ENCODE measurements at regions not wholly inside any gene's neighbourhood (a gene's known extent, or its start where the extent isn't known, plus 50 kb on each side); places are given as distances from the start of the nearest gene placed in this dataset.
"Not testable (repeated sequence)": the region's sequence is repeated elsewhere in the genome, so short reads cannot be mapped to it uniquely, and the experiment has no call there.

DNA sequence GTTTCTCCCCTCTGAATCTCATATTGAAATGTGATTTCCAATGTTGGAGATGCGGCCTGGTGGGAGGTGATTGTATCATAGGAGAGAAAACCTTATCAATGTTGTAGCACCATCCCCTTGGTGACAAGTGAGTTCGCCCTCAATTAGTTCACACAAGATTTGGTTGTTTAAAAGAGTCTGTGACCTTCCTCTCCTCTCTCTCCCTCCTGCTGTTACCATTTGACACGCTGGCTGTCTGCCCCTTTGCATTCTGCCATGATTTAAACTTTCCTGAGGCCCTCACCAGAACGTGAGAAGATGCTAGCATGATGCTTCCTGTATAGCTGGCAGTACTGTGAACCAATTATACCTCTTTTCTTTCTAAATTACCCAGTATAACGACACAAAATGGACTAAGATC is 730.9 kb upstream of the PRMT6 start:
- no peak for DNase-seq

DNA sequence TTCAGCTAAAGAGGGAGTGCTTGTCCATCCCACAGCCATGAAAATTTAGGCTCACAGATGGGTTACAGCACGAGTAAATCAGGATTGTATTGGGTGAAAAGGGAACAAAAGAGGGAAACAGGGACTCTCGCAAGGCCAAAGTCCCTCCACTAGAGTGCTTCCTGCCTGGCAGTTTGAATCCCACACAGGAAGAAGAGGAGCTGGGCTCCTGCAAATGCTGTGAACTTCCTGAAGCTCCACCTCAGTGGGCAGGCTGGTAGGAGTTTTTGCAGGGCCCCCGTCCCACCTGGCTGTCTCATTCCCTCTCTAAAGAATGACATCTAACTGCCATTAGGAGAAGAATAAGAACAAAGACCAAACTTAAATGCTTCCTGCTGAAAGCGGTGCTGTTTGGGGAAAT is 712.0 kb upstream of the PRMT6 start:
- DNase-seq: no peak

DNA sequence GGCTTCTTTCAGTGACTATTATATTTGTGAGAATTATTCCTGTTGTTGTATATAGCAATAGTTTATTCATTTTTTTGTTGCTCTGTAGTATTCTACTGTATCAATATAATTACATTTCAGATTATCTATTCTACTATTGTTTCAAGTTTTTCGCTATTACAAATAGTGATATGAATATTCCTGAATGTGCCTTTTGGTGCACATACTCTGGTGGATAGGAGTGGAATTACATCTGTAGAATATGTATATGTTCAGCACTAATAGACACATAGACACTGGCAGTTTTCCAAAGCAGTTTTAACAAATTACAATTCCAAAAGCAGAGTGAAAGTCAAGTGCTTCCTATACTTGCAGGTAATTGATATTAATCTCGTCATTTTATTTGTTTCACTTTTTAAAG is 696.2 kb upstream of the PRMT6 start:
- no peak for DNase-seq

DNA sequence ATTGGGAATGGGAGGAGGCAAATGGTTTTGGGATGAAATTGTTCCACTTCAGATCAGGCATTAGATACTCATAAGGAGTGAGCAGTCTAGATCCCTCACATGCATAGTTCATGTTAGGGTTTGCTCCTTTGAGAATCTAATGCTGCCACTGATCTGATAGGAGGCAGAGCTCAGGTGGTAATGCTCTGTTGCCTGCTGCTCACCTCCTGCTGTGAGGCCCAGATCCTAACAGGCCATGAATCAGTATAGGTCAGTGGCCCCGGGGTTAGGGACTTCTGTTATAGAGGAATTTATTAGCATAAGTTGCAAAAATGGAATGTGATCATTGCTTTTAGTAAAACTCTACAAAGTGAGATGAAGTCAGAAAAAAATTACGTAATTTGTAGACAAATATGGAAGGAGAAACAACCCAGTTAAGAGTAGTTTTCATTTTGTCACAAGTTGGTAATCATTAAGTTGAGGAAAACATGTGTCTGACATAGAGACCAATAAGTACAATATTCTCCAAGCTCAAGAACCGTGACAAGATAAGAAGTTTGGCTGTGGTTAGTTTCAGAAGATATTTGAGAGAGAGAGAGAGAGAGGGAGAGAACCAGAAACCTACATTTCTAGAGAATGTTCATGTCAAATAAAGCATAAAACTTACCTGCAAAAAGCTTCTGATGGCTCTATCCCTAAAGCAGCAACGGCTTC is 689.7 kb upstream of the PRMT6 start:
- no peak for DNase-seq

DNA sequence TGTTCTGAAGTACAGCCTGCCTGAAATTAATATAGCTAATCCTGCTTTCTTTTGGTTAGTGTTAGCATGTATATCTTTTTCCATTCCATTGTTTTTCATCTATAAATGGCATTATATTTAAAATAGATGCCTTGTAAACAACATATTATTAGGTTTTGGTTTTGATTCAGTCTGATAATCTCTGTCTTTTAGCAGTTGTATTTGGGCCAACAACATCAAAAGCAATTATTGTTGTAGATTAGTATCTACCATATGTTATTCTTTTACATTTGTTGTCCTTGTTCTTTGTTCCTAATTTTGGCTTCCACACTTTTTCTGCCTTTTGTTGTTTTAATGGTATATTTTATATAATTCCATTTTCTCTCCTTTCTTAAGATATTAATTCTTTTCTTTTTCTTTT is 678.2 kb upstream of the PRMT6 start:
- DNase-seq: no peak

DNA sequence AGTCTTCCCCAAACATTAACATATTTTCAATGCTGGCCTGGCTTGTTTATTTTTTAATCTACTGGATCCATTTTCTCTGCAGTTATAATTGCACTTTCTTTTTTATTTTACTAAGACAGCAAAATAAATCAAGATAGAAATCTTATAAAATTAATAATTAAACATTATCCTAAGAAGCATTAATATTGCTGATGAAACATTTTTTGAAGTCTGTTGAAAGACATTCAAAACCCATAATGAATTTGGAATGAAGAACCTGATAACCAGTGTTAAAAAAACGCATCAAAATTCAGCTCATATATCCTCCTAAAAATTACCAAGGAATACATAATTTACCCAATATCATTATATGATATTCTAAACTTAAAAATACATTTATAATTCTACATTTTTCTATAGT is 675.7 kb upstream of the PRMT6 start:
- DNase-seq: no peak

DNA sequence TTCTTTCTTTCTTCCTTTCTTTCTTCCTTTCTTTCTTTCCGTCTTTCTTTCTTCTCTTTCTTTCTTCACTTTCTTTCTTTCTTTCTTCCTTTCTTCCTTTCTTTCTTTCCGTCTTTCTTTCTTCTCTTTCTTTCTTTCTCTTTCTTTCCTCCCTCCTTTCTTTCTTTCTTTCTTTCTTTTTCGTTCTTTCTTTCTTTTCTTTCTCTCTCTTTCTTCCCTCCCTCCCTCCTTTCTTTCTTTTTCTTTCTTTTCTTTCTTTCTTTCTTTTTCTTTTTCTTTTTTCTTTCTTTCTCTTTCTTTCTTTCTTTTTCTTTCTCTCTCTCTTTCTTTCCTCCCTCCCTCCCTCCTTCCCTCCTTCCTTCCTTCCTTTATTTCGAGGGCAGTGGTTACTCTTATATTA is 667.3 kb upstream of the PRMT6 start:
- DNase-seq: not testable (repeated sequence)

DNA sequence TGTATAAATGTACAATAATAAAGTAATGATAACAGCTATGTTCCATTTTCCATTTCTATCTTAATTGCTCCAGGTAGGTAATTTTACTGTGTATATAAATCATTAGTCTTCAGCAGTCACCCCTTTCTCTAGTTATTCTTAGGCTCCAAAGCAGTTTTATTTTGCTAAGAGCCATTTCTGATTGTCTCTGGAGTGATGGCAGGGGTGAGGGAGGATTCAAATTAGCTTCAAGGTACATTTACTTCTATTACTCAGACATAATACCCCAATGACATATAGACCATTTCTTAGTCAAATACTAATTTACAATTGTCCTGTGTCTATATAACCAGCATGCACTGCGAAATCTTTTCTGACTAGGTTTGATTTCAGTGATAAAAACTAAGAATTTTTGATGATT is 663.4 kb upstream of the PRMT6 start:
- DNase-seq: no peak

DNA sequence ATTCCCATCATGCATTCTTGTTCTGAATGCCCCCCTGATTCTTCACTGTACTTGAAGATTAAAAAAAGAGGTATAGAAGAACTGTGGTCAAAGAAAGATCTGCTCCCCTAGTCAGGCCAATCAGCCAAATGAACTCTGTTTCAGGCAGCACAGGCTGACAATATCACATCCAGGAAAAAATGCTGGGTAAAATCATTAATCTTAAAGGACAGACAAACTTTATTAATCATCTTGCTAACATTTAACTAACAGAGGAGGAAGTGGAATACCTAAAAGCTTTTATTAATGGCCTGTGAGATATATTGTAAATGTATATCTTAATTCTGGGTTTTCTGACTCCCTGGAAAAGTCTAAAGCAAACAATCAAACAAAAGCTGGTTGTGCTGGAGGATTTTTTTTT is 660.5 kb upstream of the PRMT6 start:
- no peak for DNase-seq

DNA sequence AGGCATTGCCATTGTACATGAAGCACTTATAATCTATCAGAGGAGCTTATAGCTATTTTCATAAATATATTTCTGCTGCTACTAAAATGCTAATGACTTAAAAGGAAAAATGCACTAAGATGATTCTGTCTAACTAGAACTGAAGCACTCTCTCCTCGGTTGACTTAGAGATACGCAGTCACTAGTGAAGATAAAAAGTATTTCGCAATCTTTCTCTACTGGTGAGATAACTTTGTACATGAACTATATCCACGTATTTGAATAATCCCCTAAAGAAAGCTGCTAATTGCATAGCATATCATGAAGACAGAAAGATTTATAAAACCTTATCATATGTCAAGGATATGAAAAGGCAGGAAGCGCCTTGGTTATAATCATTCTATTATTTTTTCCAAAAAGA is 658.1 kb upstream of the PRMT6 start:
- DNase-seq: no peak

DNA sequence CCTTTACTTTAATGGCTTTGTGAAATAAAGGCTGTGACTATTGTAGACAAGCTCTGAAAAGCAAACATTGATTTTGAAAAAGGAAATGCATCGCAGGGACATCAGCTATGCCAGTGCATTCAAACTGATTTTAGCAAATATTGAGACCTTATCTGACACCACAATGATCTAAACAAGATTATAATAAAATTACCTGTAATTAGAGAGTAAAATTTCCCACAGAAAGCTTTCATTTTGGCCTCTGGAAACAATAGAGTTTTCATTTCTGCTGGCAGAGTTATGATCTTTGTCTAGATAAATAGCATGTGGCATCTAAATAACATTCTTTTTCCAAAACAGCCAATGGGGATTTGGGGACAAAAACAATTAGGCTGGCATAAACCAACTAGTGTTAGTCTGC is 650.4 kb upstream of the PRMT6 start:
- no peak for DNase-seq

DNA sequence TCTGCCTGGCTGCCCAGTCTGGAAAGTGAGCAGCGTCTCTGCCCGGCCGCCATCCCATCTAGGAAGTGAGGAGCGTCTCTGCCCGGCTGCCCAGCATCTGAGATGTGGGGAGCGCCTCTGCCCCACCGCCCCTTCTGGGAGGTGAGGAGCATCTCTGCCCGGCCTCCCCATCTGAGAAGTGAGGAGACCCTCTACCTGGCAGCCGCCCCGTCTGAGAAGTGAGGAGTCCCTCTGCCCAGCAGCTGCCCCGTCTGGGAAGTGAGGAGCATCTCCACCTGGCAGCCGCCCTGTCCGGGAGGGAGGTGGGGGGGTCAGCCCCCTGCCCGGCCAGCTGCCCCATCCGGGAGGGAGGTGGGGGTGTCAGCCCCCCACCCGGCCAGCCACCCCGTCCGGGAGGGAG is 644.2 kb upstream of the PRMT6 start:
- DNase-seq: not testable (repeated sequence)

DNA sequence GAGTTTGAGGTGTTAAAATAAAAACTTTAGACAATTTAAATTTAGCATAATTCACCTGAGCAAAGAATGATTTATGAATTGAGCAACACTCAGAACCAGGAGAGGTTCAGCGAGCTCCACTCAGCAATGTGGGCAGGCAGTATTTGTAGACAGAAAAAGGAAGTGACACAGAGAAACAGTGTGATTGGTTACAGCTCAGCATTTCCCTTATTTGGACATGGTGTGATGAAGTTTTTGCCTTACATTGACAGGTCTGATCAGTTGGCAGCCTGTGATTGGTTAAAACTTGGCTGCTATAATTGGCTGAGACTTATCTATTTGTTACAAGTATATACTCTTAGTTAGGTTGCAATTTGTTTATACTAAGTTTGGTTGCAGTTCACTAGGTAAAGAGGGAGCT is 621.2 kb upstream of the PRMT6 start:
- DNase-seq: no peak

DNA sequence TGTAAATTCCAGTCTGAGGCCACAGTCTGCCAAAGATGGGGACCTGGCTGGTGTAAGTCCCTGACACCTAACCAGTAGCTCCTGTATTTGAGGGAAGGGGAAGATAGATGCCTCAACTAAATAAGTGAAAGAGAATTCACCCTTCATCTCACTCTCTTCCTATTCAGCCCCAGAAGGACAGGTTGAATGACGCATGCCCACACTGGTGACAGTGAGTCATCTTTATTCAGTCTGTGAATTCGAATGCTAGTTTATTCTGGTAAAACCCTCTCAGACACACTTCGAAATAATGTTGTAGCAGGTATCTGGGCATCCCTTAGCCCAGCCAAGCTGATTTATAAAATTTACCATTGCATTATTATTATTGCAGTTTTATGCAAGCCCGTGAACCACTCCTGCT is 617.0 kb upstream of the PRMT6 start:
- no peak for DNase-seq

DNA sequence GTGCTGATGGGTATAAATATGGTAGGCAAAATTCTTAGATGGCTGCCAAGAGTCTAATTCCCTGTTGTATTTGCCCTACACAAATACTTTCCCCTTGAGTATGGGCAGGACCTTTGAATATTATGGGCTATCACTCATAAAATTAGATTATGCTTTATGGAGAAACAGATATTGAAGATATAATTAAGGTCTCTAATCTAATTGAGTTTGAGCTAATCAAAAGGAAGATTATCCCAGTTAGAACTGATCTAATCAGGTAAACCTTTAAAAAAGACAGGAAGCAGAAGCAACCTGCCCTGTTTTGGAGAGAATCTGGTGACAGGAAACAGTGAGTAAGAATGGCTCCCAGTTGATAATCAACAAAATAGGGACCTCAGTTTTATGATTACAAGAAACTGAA is 609.0 kb upstream of the PRMT6 start:
- no peak for DNase-seq

DNA sequence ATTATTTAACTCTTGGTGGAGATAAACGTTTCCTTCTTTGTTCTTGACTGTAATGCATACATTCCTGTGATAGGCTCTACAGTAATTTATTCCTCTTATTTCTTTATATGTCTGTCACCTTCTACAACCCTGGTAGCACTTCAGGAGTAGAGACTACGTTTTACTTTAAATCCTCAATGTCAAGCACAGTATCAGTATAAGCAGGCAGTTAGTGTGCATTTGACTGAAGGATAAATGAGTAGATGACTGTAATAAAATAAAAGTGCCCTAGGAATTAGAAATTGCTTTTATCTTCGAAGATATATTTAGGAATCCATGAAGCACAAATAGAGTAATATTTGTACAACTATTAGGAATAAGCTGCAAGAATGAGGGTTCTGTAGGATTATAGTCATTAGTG is 599.6 kb upstream of the PRMT6 start:
- no peak for DNase-seq

DNA sequence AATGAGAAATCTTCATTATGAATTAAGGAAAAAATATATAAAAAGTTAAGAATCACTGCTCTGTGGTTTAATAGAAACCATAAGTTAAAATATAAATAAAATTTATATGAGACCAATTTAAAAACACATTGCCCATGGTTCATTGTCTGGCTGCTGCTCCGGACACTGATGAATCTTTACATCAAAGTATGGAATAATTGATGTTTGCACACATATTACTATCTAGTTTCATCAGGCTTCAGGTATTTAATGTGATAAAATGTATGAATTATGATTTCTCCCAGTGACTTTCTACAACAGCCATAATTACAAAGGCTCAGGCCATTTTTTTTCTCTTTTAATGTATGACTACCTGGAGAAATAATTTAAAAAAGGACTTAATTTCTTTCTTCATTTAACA is 599.1 kb upstream of the PRMT6 start:
- no peak for DNase-seq

DNA sequence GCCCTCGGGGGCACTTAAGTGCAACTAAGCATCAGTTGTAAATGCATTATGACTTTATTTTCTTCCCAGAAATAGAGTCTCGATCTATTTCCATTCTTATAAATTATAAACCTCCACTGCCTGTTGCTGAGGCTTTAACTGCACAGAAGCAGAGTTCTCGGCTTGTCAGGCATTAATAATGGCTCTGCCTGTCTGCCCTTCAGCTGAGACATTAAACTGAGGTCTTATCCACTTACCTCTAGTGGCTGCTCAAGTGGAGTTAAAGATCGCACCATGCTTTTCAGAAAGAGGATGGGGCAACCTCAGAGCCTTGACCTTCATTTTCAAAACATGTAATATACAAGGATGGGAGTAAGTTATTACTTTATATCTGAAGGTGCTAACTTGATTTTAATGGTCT is 597.6 kb upstream of the PRMT6 start:
- DNase-seq: no peak

DNA sequence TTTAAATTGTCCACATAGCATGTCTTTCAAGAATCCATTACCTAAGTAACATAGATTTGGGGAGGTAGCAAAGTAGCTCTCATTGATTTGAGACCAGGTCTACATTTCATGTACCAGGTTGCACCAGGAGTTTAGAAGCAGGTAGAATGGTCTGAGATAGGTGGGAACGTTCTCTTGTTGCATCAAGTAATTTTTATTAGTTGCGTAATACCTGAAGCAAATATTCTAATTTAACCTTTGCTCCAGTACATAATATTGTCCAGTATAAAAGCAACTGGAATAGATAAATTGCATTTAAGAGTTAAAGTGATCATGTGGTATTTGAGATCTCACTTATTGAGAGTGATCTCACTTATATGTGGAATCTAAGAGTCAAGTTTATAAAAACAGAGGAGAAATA is 597.1 kb upstream of the PRMT6 start:
- no peak for DNase-seq

DNA sequence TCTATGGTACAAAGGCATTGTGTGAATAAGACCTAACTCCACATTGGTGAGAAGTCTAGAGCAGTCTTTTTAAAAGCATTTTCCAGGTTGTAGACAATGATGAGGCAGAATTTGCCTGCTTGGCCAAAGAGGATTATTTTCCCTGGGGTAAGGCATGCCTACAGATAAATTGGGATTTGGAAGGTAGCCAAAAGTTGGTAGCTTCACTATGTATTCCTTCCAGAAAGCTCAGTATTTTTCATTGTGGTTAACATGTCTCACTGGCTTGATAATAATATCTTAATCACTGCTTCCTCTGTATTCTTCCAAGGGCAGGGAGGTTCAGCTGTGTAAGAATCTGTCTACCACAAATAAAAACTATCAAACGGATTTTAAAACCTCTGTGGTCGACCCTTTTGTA is 590.8 kb upstream of the PRMT6 start:
- DNase-seq: no peak

DNA sequence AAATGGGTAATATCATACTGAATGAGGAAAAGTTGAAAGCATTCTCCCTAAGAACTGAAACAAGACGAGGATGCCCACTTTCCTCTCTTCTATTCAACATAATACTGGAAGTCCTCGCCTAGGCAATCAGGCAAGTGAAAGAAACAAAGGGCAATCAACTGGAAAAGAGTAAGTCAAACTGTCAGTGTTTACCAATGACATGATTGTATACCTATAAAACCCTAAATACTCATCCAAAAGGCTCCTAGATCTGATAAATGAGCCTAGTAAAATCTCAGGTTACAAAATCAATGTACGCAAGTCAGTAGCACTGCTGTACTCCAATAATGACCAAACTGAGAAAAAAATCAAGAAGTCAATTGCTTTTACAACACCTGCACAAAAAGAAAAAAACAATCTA is 575.8 kb upstream of the PRMT6 start:
- no peak for DNase-seq

DNA sequence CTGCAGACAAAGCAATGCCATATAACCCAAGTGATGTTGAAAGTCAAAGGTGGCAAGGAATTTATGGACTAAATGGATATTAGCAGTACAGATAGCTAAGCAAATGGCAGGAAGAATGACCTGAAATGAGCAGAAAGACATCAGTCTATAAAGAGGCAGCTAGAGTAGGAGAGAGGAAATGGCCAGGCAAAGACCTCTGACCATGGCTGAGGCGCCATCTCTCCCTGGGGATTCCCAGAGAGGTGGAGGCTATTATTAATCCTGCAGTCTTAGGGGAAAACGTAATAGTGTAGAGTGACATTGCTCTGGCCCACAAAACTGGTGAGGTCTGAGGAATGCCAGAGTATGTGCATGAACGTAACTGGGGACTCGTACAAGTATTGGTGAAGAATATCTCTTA is 563.6 kb upstream of the PRMT6 start:
- no peak for DNase-seq

DNA sequence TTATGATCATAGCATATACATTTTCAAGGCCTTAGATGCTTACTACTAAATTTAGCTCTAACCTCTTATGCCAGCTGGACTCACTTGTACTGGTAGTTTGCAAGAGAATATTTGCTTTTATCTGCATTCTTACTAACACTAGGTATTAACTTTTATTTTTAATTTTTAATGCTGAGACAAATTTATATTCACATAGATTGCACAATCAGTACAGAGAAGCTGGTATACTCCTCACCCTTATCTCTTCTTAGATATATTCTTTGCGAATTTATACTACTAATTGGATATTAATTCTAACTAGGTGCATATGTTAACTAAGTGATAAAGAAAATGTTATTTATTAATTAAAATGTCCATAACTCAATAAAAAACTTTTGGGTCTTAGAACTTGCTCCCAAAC is 561.8 kb upstream of the PRMT6 start:
- DNase-seq: no peak

DNA sequence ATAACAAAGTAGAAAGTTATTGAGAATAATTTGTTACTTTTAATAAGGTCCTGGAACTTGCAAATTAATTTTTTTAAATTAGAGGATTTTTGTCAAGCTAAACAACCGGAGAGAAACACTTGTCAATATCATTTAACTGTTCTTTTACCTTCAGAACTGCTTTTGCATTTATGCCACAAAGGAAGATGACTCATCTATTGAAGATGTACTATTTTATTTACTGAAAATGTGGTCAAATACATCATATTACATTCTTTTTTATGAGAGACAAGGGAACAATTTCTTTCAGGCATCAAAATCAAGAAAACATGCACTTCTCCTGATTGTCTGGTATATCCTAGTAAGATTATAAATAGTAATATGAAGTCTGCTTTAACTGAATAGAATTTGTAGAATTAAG is 558.2 kb upstream of the PRMT6 start:
- DNase-seq: no peak

DNA sequence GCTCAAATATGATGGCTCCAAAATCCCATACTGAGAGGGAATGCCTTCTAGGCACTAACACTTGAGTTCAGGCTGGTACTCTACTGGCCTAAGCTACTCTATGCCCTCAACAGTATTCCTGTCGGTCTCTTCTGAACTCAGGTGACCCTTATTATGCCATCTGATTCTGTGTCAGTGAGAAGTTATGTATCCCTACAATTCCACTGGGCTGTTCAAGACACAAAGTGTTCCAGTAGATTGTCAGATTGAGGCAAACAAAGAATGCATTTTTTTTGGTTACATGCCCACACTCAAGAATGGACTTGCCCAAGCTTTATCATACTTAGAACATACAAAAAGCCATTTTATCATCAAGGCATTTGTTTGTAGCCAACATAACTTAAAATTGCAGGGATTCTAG is 553.8 kb upstream of the PRMT6 start:
- no peak for DNase-seq

DNA sequence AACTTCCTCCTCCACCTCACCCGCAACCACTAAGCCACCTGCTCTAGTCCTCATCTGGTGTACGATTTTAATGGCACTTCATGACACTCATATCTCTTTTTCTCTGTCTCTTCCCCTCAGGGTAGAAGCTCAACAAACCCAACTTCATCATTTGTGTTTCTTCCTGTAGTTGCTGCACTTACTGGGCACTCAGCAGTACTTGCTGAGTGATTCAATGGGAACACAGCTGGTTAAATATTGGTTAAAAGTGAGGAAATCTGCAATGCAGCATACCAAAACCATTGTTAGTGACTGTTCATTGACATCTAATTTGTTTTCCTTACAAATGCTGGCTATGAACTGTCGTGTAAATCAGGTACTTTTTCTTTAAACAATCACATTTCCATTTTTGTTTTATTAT is 541.1 kb upstream of the PRMT6 start:
- no peak for DNase-seq
